Mesendoderm (in vitro differentiated cells): ENCODE measurements at regions not wholly inside any gene's neighbourhood (a gene's known extent, or its start where the extent isn't known, plus 50 kb on each side); places are given as distances from the start of the nearest gene placed in this dataset.

Experiments
- DNase-seq: peaks from one replicate; pipeline ENCODE4 v3.0.0; 2013
- H2AK5ac ChIP-seq: 2 replicates; pipeline ENCODE4 v1.6.1; 2013; ENCODE audit warnings: low read length, inconsistent platforms
- H2BK120ac ChIP-seq: 2 replicates; pipeline ENCODE4 v1.6.1; 2013; ENCODE audit warnings: low read depth, mild to moderate bottlenecking, low read length, moderate library complexity, mixed read lengths
- H2BK15ac ChIP-seq: replicated peaks from 2 replicates; pipeline ENCODE4 v1.6.1; 2013; ENCODE audit warnings: low read depth, mild to moderate bottlenecking, moderate library complexity
- H2BK5ac ChIP-seq: 2 replicates; pipeline ENCODE4 v1.6.1; 2013; ENCODE audit warnings: low read length, inconsistent platforms
- H3K18ac ChIP-seq: 2 replicates; pipeline ENCODE4 v1.6.1; 2013; ENCODE audit warnings: mild to moderate bottlenecking, low read length, mixed read lengths
- H3K23ac ChIP-seq: one replicate; pipeline ENCODE4 v1.6.1; 2013; ENCODE audit warnings: low read length
- H3K27ac ChIP-seq: 2 replicates; pipeline ENCODE4 v1.5.1; 2013; ENCODE audit warnings: low read depth, mild to moderate bottlenecking, inconsistent platforms, low read length, moderate library complexity
- H3K27me3 ChIP-seq: 2 replicates; pipeline ENCODE4 v1.6.1; 2013; ENCODE audit warnings: low read length, control low read depth, mild to moderate bottlenecking, inconsistent platforms; ENCODE audit not compliant: insufficient read depth, poor library complexity
- H3K36me3 ChIP-seq: 2 replicates; pipeline ENCODE4 v1.6.1; 2013; ENCODE audit warnings: low read length, inconsistent platforms; ENCODE audit not compliant: control insufficient read depth, insufficient read depth
- H3K4ac ChIP-seq: one replicate; pipeline ENCODE4 v1.6.1; 2013; ENCODE audit warnings: low read depth, mild to moderate bottlenecking, low read length, moderate library complexity
- H3K4me1 ChIP-seq: 2 replicates; pipeline ENCODE4 v1.6.1; 2013; ENCODE audit warnings: low read depth, low read length, inconsistent platforms; ENCODE audit not compliant: control insufficient read depth
- H3K4me2 ChIP-seq: 2 replicates; pipeline ENCODE4 v1.6.1; 2013; ENCODE audit warnings: low read length
- H3K4me3 ChIP-seq: 2 replicates; pipeline ENCODE4 v1.5.1; 2013; ENCODE audit warnings: mild to moderate bottlenecking, low read length
- H3K56ac ChIP-seq: one replicate; pipeline ENCODE4 v1.6.1; 2013; ENCODE audit warnings: low read length
- H3K79me1 ChIP-seq: 2 replicates; pipeline ENCODE4 v1.6.1; 2013; ENCODE audit warnings: low read length, inconsistent platforms
- H3K79me2 ChIP-seq: 2 replicates; pipeline ENCODE4 v1.6.1; 2013; ENCODE audit warnings: mild to moderate bottlenecking, low read length; ENCODE audit not compliant: control insufficient read depth, insufficient read depth
- H3K9ac ChIP-seq: 2 replicates; pipeline ENCODE4 v1.6.1; 2013; ENCODE audit warnings: low read length, inconsistent platforms
- H4K5ac ChIP-seq: one replicate; pipeline ENCODE4 v1.6.1; 2013; ENCODE audit warnings: low read length
- H4K8ac ChIP-seq: one replicate; pipeline ENCODE4 v1.6.1; 2013; ENCODE audit warnings: low read depth, mild to moderate bottlenecking, control low read depth, low read length, moderate library complexity
- WGBS: extraction: QIAGEN DNeasy Blood & Tissue Kit; methylation state at CpG from one replicate; pipeline ENCODE4 v1.1.7; 2013; ENCODE audit warnings: low lambda C conversion rate, missing lambda C conversion rate; ENCODE audit not compliant: insufficient coverage; ENCODE audit errors: extremely low coverage; 5-methylcytosine and 5-hydroxymethylcytosine counted together

GRCh38 chr9:13719446-13719845, 440.0 kb upstream of the MPDZ start:
- DNase-seq, result no peak
- Histone ChIP-seq H4K5ac (no peak overlapping the region), H3K56ac (no peak overlapping the region), H3K4me1 (no peaks in the 10 kb centered on the region), H3K4ac (no peak overlapping the region), H3K27ac (no peak overlapping the region), H3K27me3 (no peaks in the 10 kb centered on the region), H3K36me3 (no peaks in the 10 kb centered on the region), H3K9ac (no peak overlapping the region), H3K18ac (no peak overlapping the region), H2BK5ac (no peak overlapping the region), H3K4me3 (no peak overlapping the region), H3K79me2 (no peaks in the 10 kb centered on the region), H3K79me1 (no peaks in the 10 kb centered on the region), H2AK5ac (no peak overlapping the region), H2BK15ac (no peak overlapping the region), H3K23ac (no peak overlapping the region), H4K8ac (no peak overlapping the region), H3K4me2 (no peak overlapping the region), H2BK120ac (no peak overlapping the region)
- WGBS, result no CpG with 5 or more reads among the region's 1 CpG

GRCh38 chr9:13718539-13718938, 439.0 kb upstream of the MPDZ start:
- Histone ChIP-seq H3K79me2 (no peaks in the 10 kb centered on the region), H3K4me3 (no peak overlapping the region), H3K18ac (no peak overlapping the region), H3K4ac (no peak overlapping the region), H3K27me3 (no peaks in the 10 kb centered on the region), H3K79me1 (no peaks in the 10 kb centered on the region), H4K5ac (no peak overlapping the region), H2AK5ac (no peak overlapping the region), H3K23ac (no peak overlapping the region), H3K36me3 (no peaks in the 10 kb centered on the region), H3K9ac (no peak overlapping the region), H3K4me1 (no peaks in the 10 kb centered on the region), H3K56ac (no peak overlapping the region), H2BK120ac (no peak overlapping the region), H2BK15ac (no peak overlapping the region), H3K4me2 (no peak overlapping the region), H2BK5ac (no peak overlapping the region), H3K27ac (no peak overlapping the region), H4K8ac (no peak overlapping the region)
- WGBS, result no CpG with 5 or more reads among the region's 5 CpGs
- no peak for DNase-seq

DNA sequence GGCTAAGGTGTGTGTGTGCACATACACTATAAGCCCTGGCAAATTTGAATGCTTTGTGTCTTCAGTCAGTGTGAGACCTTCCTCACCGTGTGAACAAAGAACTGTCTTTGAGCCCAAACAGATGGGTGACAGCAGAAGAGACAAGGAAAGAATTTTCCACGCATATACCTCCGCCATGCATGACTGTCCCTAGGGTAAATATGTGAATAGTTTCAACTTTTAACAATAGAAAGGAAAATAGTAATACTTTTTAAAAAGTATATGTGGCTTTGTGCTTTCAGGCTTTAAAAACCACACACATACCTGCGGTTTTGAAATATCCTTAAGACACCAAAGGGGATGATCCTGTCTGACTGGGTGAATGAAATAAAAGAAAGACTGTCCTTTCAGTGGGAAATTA, 438.6 kb upstream of the MPDZ start:
- Histone ChIP-seq H3K56ac (no peak overlapping the region), H3K23ac (no peak overlapping the region)
- no CpG with 5 or more reads among the region's 4 CpGs for WGBS

GRCh38 chr9:13717322-13718054, 438.0 kb upstream of the MPDZ start:
- H3K18ac ChIP-seq, result no peak overlapping the region
- no CpG with 5 or more reads among the region's 3 CpGs for WGBS

More for the DNA sequence above, 438.6 kb upstream of the MPDZ start:
- no peaks in the 10 kb centered on the region for H3K27me3 ChIP-seq
- H3K36me3 ChIP-seq, result no peaks in the 10 kb centered on the region
- no peak overlapping the region for H3K27ac ChIP-seq
- DNase-seq, result no peak
- no peaks in the 10 kb centered on the region for H3K4me1 ChIP-seq
- H2AK5ac ChIP-seq, result no peak overlapping the region
- H2BK120ac ChIP-seq, result no peak overlapping the region
- no peaks in the 10 kb centered on the region for H3K79me1 ChIP-seq
- H4K5ac ChIP-seq, result no peak overlapping the region
- H3K18ac ChIP-seq, result no peak overlapping the region
- H2BK5ac ChIP-seq, result no peak overlapping the region
- no peak overlapping the region for H3K4ac ChIP-seq
- H3K4me3 ChIP-seq, result no peak overlapping the region
- H3K9ac ChIP-seq, result no peak overlapping the region
- no peak overlapping the region for H2BK15ac ChIP-seq
- no peak overlapping the region for H4K8ac ChIP-seq
- H3K79me2 ChIP-seq, result no peaks in the 10 kb centered on the region
- H3K4me2 ChIP-seq, result no peak overlapping the region

GRCh38 chr9:13716601-13717321, 437.3 kb upstream of the MPDZ start:
- Histone ChIP-seq H3K79me2 (no peaks in the 10 kb centered on the region), H4K5ac (no peak overlapping the region), H3K79me1 (no peaks in the 10 kb centered on the region), H3K36me3 (no peaks in the 10 kb centered on the region), H3K4me3 (no peak overlapping the region), H3K9ac (no peak overlapping the region), H3K4me2 (no peak overlapping the region), H3K27me3 (no peaks in the 10 kb centered on the region), H3K18ac (no peak overlapping the region), H2BK5ac (no peak overlapping the region), H3K4me1 (no peaks in the 10 kb centered on the region), H4K8ac (no peak overlapping the region), H3K4ac (no peak overlapping the region), H3K56ac (no peak overlapping the region), H3K27ac (no peak overlapping the region), H3K23ac (no peak overlapping the region), H2BK15ac (no peak overlapping the region), H2BK120ac (no peak overlapping the region), H2AK5ac (no peak overlapping the region)
- peak; percentile 10 for DNase-seq
- 100% methylated on average over 1 of the region's 6 CpGs for WGBS

More at GRCh38 chr9:13717322-13718054, 438.0 kb upstream of the MPDZ start:
- DNase-seq, result no peak
- no peak overlapping the region for H3K4me3 ChIP-seq
- H2AK5ac ChIP-seq, result no peak overlapping the region
- no peak overlapping the region for H3K56ac ChIP-seq
- no peaks in the 10 kb centered on the region for H3K79me1 ChIP-seq
- H2BK120ac ChIP-seq, result no peak overlapping the region
- no peak overlapping the region for H3K9ac ChIP-seq
- H2BK5ac ChIP-seq, result no peak overlapping the region
- H3K4me1 ChIP-seq, result no peaks in the 10 kb centered on the region
- no peak overlapping the region for H4K8ac ChIP-seq
- no peak overlapping the region for H3K4me2 ChIP-seq
- H4K5ac ChIP-seq, result no peak overlapping the region
- no peak overlapping the region for H3K4ac ChIP-seq
- no peaks in the 10 kb centered on the region for H3K79me2 ChIP-seq
- H3K27me3 ChIP-seq, result no peaks in the 10 kb centered on the region
- H2BK15ac ChIP-seq, result no peak overlapping the region
- H3K36me3 ChIP-seq, result no peaks in the 10 kb centered on the region
- no peak overlapping the region for H3K27ac ChIP-seq
- H3K23ac ChIP-seq, result no peak overlapping the region
